GM18502 (cell line): ENCODE measurements at regions not wholly inside any gene's neighbourhood (a gene's known extent, or its start where the extent isn't known, plus 50 kb on each side); places are given as distances from the start of the nearest gene placed in this dataset.
"Not testable (repeated sequence)": the region's sequence is repeated elsewhere in the genome, so short reads cannot be mapped to it uniquely, and the experiment has no call there.

Source experiments
- ATAC-seq: cut with Tn5 transposase; IDR thresholded peaks from one replicate; pipeline ENCODE4 v1.9.1; 2021; ENCODE audit warnings: mild to moderate bottlenecking; ENCODE audit not compliant: unreplicated experiment, poor library complexity

DNA sequence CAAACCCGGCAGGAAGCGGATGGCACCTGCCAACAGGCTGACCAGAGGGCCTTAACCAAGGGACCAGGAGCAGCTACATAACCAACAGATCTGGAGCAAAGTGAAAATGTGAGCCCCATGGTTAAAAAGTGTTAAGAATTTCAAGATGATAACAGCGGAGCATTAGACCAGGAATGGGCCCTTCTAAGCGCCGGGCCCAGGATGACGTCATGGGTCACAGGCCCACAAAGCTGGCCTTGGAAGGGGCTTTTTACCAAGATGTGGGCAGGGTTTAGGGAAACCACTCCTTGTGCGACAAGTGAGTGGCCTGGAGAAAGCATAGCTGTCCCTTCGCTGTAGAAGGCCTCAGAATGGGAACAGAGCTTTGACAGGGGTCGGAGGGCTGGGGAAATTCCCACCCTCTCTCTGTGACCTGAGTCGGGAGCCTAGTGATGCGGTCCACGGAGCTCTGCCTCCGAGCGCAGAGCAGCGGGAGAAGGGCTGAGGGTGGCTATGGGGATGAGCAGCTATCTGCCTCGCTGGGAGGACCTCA is 84.4 kb upstream of the RPL38 start:
- ATAC-seq = no peak

DNA sequence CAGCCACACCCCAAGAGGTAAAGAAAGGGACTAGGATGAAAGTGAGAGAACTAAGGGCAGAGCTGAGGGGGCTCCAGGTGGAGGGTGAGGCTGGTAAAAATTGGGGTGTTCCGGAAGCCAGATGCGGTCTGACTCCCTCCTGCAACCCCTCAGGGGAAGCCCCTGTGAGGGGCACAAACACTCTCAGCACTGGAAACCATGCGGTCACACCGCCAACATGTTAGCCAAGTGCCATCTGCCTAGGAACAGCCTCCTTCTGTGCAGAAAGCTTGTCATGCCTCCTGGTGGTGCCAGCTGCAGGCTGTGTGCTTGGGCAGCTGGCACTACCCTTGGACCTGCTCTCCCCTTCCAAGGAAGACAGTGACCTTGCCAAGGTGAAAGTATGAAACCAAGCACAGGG is 83.5 kb upstream of the RPL38 start:
- no peak for ATAC-seq

- ATAC-seq = no peak
Measured at GRCh38 chr17:74123350-74123749, 80.1 kb upstream of the RPL38 start.

- no peak for ATAC-seq
Measured at GRCh38 chr17:74123866-74124444, 79.5 kb upstream of the RPL38 start.

GRCh38 chr17:74125156-74125555 is 78.3 kb upstream of the RPL38 start:
- ATAC-seq = no peak

DNA sequence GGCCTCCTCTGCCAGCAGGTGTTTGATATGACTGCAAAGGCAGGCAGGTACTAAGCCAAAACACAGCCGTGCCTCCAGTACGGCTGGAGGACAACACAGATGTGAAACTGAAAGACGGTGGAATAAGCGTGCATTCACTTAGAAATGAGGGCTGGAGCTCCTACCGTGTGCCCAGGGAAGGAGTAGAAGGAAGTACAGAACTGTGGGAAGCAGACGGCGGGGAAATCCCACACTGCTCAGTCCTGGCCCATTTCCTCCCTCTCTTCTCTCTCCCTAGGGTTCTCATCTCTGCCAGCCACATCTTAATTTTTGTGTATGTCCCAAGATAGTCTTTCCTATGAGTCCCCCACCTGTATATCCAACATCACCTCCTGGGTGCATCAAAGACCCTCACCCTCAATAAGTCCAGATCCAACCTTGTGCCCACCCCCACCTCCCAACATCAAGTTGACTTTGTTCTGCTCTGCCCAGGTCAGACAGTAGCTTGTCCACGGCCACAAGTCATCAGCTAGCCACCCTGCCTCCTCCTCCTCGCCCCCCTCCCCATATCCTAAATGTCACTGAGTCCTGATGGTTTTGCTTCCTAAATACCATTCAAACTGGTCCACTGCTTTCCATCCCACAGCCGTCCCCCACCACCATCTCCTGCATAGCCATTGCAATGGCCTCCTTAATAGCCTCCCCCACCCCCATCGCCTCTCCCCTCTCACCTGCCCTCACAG is 77.1 kb upstream of the RPL38 start:
- ATAC-seq = no peak

GRCh38 chr17:74126959-74127358 is 76.5 kb upstream of the RPL38 start:
- no peak for ATAC-seq

DNA sequence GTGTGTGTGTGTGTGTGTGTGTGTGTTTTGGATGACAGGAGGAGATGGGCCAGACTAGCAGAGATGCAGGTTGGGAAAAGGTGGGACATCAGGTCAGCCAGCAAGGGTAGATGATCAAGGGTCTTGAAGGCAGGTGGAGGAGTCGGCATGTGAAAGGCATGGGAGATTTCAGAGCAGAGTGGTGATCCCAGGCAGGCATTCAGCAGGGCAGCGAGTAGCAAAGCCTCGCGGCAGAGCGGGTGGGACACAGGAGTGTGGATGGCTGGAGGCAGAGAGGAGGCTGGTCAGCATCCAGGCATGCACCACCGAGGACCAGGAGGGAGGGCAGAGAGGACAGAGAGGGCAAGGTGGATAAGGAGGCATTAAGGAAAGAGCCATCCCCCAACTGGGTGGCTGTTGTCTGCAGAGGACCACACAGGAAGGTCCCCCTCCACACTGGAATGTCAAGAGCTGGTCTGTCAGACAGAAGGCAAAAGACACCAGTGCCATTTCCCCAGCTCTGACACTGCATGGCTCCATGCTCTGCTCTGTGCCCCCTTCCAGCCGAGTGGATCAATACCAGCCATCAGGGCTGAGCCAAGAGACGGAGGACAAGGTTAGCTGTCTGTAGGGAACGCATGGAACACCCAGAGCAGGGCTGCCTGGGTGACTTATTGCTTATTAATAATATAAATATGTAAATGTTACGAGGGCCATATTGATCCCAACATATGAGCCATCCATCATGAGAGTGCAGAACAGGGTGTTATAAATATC is 74.8 kb upstream of the RPL38 start:
- no peak for ATAC-seq

- not testable (repeated sequence) for ATAC-seq
Measured at GRCh38 chr17:74129800-74130199, 73.7 kb upstream of the RPL38 start.

DNA sequence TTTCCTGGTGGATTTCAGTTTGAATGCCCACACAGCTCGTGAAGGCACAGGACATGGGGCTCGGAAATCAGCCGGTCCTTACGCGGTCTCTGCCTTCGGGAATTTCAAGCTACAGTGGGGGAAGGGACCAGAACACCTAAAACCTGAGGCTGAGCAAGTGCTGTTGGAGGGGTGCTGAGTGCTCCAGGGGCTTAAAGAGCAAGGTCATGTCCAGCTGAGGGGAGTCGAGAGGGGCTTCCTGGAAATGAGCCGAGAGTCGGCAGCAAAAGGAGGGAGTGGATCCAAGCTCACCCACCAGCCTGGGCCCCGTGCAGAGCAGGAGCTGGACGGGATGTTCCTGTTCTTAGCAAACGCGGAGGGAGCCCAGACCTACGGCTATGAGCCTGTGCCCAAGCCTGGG is 73.2 kb upstream of the RPL38 start:
- ATAC-seq = no peak

DNA sequence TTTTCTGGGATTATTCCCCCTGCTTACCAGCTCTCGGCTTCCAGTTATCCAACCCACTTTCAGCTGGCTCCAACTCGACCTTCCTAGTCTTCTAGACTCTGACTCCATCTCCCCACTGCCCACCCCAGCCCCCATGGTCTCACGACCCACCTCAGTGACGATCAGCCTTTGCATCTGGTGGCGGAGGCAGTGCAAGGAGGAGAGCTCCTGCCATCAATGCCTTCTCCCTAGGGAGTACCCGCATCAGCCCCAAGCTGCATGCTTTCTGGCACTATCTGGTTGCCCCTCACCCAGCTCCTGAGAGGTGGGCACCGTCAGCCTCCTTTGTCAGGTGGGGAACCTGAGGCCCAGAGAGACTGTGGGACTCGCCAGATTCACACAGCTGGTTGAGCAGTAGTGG is 72.6 kb upstream of the RPL38 start:
- ATAC-seq = no peak

DNA sequence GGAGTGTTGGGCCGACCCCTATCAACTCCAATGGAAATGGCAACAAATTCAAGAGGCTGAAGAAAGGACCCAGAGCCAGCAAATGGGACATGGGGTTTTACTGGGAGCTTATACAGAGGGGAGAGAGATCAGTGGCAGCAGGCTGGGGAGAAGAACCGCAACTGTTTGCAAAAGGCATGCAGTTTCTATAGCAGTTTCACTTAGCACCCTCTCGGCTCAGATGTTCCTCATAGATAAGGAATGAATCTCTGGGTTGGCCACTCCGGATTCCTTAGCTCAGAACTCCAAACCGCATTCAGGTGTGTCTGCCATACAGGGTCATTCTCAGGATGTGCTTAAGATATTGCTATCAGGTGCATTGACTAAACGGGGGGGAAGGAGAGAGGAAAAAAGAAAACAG is 71.1 kb upstream of the RPL38 start:
- ATAC-seq = no peak

DNA sequence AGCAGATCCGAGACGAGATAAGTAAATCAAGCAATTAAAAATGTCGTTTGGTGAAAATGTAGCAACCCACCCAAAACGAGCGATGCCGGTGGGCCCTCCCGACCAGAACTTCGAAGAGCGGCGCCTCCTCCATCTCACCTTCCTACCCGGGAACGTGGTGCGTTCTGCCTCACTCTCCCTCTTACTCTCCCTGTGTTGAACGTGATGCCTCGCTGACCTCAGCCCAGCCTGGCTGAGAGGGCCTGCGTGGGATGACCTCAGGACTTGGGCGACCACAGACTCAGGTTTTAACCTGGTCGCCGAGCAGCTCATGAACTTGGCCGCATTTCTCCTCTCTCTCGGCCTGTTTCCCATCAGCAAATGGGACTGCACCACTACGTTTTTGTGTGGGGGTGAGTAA is 69.7 kb upstream of the RPL38 start:
- ATAC-seq = no peak

GRCh38 chr17:74134234-74134633 is 69.2 kb upstream of the RPL38 start:
- ATAC-seq = not testable (repeated sequence)

GRCh38 chr17:74134991-74135390 is 68.5 kb upstream of the RPL38 start:
- ATAC-seq = no peak

DNA sequence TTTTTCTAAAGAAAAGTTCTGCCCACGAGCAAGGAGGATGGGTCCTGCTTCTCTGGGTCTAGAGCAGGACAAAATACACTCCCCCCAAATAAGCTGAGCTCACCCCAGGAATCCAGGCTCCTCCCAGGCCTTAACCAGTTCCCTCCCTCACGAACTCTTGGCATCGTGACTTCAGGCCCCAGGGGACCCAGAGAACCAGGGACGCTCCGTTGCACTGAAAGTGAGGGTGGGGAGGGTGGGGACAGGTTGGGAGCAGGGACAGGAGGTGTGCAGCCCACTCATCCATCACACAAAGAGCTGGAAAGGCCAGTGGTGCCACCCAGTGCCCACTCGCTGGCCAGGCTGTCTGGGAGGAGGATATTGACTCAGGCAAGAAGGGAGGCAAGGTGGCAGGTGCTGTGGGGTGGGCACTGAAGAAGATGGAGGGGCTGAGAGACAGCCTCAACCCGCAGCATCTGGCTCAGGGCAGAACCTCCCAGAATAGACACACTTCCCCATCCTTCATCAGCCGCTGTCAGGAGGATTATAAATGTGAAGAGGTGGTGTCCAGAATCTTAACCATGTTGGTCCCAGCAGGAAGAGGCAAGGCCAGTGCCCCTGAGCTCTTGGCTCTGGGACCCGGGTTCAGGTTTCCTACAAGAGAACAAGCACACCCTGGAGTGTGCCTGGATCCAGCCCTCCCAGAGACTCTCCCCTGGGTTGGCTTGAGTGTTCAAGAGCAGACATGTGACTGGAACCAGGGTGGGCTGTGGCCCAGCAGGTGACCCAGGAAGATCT is 67.9 kb upstream of the RPL38 start:
- no peak for ATAC-seq

GRCh38 chr17:74137416-74137815 is 66.1 kb upstream of the RPL38 start:
- ATAC-seq = no peak

- ATAC-seq = no peak
Measured at GRCh38 chr17:74139120-74139519, 64.4 kb upstream of the RPL38 start.

GRCh38 chr17:74140282-74140681 is 63.2 kb upstream of the RPL38 start:
- no peak for ATAC-seq

GRCh38 chr17:74141612-74142011 is 61.9 kb upstream of the RPL38 start:
- no peak for ATAC-seq

DNA sequence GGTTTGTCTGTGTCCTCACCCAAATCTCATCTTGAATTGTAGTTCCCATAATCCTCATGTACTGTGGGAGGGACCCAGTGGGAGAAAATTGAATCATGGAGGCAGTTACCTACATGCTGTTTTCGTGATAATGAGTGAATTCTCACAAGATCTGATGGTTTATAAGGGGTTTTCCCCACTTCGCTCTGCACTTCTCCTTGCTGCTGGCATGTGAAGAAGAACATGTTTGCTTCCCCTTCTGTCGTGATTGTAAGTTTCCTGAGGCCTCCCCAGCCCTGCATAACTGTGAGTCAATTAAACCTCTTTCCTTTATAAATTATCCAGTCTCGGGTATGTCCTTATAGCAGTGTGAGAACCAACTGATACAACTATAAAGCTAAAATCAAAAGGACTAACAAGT is 60.2 kb upstream of the RPL38 start:
- ATAC-seq = not testable (repeated sequence)
